ENCODE measurements at regions not wholly inside any gene's neighbourhood (a gene's known extent, or its start where the extent isn't known, plus 50 kb on each side); places are given as distances from the start of the nearest gene placed in this dataset.

- no peak for TF ChIP-seq CTCF (IDR thresholded peaks at IDR 0.05)
- no peak for TF ChIP-seq POLR2A (IDR thresholded peaks at IDR 0.05)
These were observed 1194.7 kb downstream of the GALC start for GRCh38 chr14:86798330-86798729.

Data from right lobe of liver (tissue), 4 donors.